Suppressor macrophage treated with lipopolysaccharide for 1 hour (primary cell): ENCODE measurements at regions not wholly inside any gene's neighbourhood (a gene's known extent, or its start where the extent isn't known, plus 50 kb on each side); places are given as distances from the start of the nearest gene placed in this dataset.
"Not testable (repeated sequence)": the region's sequence is repeated elsewhere in the genome, so short reads cannot be mapped to it uniquely, and the experiment has no call there.

ENCODE experiments used
- DNase-seq, 3 donors: peaks; one replicate each; pipeline ENCODE4 v3.0.0-alpha.2; 2020 to 2022

- DNase-seq, result no peak
Measured at GRCh38 chr22:46040471-46041465, 63.8 kb upstream of the WNT7B start.

GRCh38 chr22:46041642-46042041 lies 64.7 kb upstream of the WNT7B start:
- DNase-seq, result no peak

GRCh38 chr22:46042786-46043185 lies 65.8 kb upstream of the WNT7B start:
- DNase-seq, result no peak

GRCh38 chr22:46043339-46043738 lies 66.4 kb upstream of the WNT7B start:
- no peak for DNase-seq

- DNase-seq, result no peak
Measured at GRCh38 chr22:46043816-46044620, 67.1 kb upstream of the WNT7B start.

- DNase-seq, result peak; percentile 34 to 69 (median 51)
Measured at GRCh38 chr22:46044621-46045458, 67.9 kb upstream of the WNT7B start.

- no peak for DNase-seq
Measured at GRCh38 chr22:46045459-46046298, 68.7 kb upstream of the WNT7B start.

GRCh38 chr22:46046299-46046685 lies 69.3 kb upstream of the WNT7B start:
- DNase-seq, result no peak

GRCh38 chr22:46047226-46047625 lies 70.3 kb upstream of the WNT7B start:
- DNase-seq, result no peak

GRCh38 chr22:46047841-46048595 lies 71.1 kb upstream of the WNT7B start:
- peak; percentile 73 to 77 (median 73) for DNase-seq

GRCh38 chr22:46048661-46049060 lies 71.7 kb upstream of the WNT7B start:
- not testable (repeated sequence) for DNase-seq

GRCh38 chr22:46049726-46050450 lies 72.9 kb upstream of the WNT7B start:
- DNase-seq, result no peak

- no peak for DNase-seq
Measured at GRCh38 chr22:46050451-46050845, 73.5 kb upstream of the WNT7B start.

GRCh38 chr22:46050916-46051614 lies 74.1 kb upstream of the WNT7B start:
- DNase-seq, result no peak

GRCh38 chr22:46051646-46052045 lies 74.7 kb upstream of the WNT7B start:
- DNase-seq, result no peak

- DNase-seq, result no peak
Measured at GRCh38 chr22:46052331-46052771, 75.4 kb upstream of the WNT7B start.

- DNase-seq, result peak; percentile 77 to 81 (median 77)
Measured at GRCh38 chr22:46052801-46053562, 76.0 kb upstream of the WNT7B start.

GRCh38 chr22:46053563-46054090 lies 76.7 kb upstream of the WNT7B start:
- DNase-seq, result peak; percentile 60 to 91 (median 69)
